A549 (cell line): ENCODE measurements at regions not wholly inside any gene's neighbourhood (a gene's known extent, or its start where the extent isn't known, plus 50 kb on each side); places are given as distances from the start of the nearest gene placed in this dataset.

Experiments used
- NR3C1 ChIP-seq: fragments of >200 bp; sonication (Bioruptor Twin); formaldehyde crosslinking; IDR thresholded peaks from 3 replicates; pipeline ENCODE4 v1.6.1; 2017
- POLR2A ChIP-seq: IDR thresholded peaks from 2 replicates; pipeline ENCODE4 v1.6.1; 2012; ENCODE audit warnings: mild to moderate bottlenecking, low read length
- POLR2AphosphoS2 ChIP-seq: conservative IDR thresholded peaks from 2 replicates; pipeline ENCODE4 v1.6.1; 2012; ENCODE audit warnings: low read length, improper control_type of control experiment, inconsistent platforms
- TF ChIP-seq, protein P1 (sequence below): fragments of 250-450 bp; sonication (Bioruptor Pico); IDR thresholded peaks from 2 replicates; pipeline ENCODE4 v1.5.0; 2021; ENCODE audit warnings: mild to moderate bottlenecking, moderate library complexity, borderline replicate concordance

DNA sequence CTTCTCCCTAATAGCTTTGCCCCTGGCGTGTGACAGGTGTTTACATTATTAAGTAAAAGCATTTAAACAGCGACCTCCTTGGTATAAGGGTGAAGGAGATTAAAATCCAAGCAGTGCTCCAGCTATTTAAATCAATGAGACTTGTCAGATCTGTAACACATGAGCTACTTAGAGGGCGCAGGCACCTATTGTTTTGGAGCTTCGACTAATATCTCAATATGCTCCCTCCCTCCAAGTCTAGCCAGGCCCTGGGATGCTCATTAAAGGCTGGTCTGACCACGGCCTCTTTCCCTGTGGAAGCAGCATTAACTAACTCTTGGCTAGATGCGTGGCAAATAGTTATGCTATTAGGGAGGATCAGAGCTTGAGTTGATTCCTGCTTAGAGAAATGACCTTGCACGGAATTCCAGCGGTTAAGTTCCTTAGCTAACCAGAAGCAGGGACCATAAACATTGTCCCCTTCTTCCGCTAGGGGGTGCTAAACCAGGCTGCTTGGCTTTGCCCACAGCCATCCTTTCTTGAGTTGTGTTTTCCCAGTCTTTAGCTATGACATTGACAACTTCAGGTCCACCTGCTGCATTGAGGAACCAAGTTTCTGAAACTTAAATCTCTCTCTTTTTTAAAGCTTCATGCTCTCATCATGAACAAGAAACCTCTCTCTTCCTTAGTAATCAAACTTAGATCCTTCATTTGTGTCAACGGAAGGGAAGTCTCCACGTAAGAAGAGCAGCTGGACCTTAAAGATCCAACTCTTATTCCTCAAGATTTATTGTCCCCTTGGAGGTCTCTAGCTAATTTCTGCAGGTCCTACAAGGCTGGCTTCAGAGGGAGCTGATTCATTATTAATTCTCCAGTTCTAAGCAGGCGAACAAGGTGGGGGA lies 80.7 kb upstream of the IGFBP7 start:
- TF ChIP-seq NR3C1 (no peak), POLR2AphosphoS2 (no peak), POLR2A (no peak)
- TF ChIP-seq, protein P1, sequence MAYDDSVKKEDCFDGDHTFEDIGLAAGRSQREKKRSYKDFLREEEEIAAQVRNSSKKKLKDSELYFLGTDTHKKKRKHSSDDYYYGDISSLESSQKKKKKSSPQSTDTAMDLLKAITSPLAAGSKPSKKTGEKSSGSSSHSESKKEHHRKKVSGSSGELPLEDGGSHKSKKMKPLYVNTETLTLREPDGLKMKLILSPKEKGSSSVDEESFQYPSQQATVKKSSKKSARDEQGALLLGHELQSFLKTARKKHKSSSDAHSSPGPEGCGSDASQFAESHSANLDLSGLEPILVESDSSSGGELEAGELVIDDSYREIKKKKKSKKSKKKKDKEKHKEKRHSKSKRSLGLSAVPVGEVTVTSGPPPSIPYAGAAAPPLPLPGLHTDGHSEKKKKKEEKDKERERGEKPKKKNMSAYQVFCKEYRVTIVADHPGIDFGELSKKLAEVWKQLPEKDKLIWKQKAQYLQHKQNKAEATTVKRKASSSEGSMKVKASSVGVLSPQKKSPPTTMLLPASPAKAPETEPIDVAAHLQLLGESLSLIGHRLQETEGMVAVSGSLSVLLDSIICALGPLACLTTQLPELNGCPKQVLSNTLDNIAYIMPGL (CRISPR knock-in tag) = no peak
